B cell (primary cell): ENCODE measurements at regions not wholly inside any gene's neighbourhood (a gene's known extent, or its start where the extent isn't known, plus 50 kb on each side); places are given as distances from the start of the nearest gene placed in this dataset.

ENCODE experiments used
- ATAC-seq: fragments of 200-7000 bp; cut with Tn5 transposase; one replicate; pipeline ENCODE4 v1.10.0; 2021; ENCODE audit warnings: low read depth, mild to moderate bottlenecking, moderate number of reproducible peaks, moderate library complexity
- CTCF ChIA-PET: fragments of 350-600 bp; sonication (Branson Sonifier 250); formaldehyde crosslinking; loops from one replicate; lab custom pipeline; 2021; ENCODE audit warnings: antibody characterized with exemption, inconsistent platforms; lab: Charles Lee
- POLR2A ChIA-PET: fragments of 350-600 bp; sonication (Branson Sonifier 250); formaldehyde crosslinking; loops from one replicate; lab custom pipeline; 2021; ENCODE audit warnings: antibody characterized with exemption; lab: Charles Lee
- DNase-seq: peaks from one replicate; pipeline ENCODE4 v3.0.0; 2013
- H2AFZ ChIP-seq: 2 replicates; pipeline ENCODE4 v1.6.1; 2012; ENCODE audit warnings: mild to moderate bottlenecking, low read depth, low read length; ENCODE audit not compliant: insufficient read depth, poor library complexity, severe bottlenecking
- H3K27ac ChIP-seq, 2 donors: 1 replicate in 1 of 2; 2 replicates in 1 of 2; pipeline ENCODE4 v1.5.1; 2012 to 2013; ENCODE audit warnings: low read length in 2 of 2, mild to moderate bottlenecking in 2 of 2, moderate library complexity in 1 of 2
- H3K27me3 ChIP-seq, 4 experiments: fragments of 200-600 bp in 1 of 4; sonication (generic) in 1 of 4; replicated peaks in 1 of 4; 1 replicate in 2 of 4; 2 replicates in 2 of 4; pipeline versions ENCODE4 v1.6.1 to v1.7.0; 2013 to 2016; ENCODE audit warnings: low read length in 3 of 4, mild to moderate bottlenecking in 2 of 4, mixed read lengths in 1 of 4, moderate library complexity in 1 of 4; ENCODE audit not compliant: insufficient read depth in 4 of 4, control insufficient read depth in 3 of 4; ENCODE audit errors: control extremely low read depth in 1 of 4
- H3K36me3 ChIP-seq, 2 experiments: replicated peaks in 1 of 2; 1 replicate in 1 of 2; 2 replicates in 1 of 2; pipeline versions ENCODE4 v1.6.1 to v1.7.1; 2013; ENCODE audit warnings: low read length in 1 of 2; ENCODE audit not compliant: insufficient read depth in 2 of 2, control insufficient read depth in 1 of 2; ENCODE audit errors: control extremely low read depth in 1 of 2, extremely low read depth in 1 of 2
- H3K4me1 ChIP-seq, 2 donors: fragments of 200-600 bp in 1 of 2; sonication (generic) in 1 of 2; 1 replicate in 1 of 2; 2 replicates in 1 of 2; pipeline versions ENCODE4 v1.5.1 to v1.6.1; 2013 to 2017; ENCODE audit warnings: low read length in 2 of 2; ENCODE audit not compliant: control insufficient read depth in 2 of 2, insufficient read depth in 2 of 2
- H3K4me2 ChIP-seq: replicated peaks from 2 replicates; pipeline ENCODE3; 2012; ENCODE audit warnings: mild to moderate bottlenecking, low read depth, low read length; ENCODE audit not compliant: poor library complexity, severe bottlenecking
- H3K4me3 ChIP-seq, 5 experiments: fragments of 200-600 bp in 1 of 5; sonication (generic) in 1 of 5; 1 replicate in 3 of 5; 2 replicates in 2 of 5; pipeline versions ENCODE4 v1.5.1 to v1.7.0; 2011 to 2016; ENCODE audit warnings: low read length in 4 of 5, mild to moderate bottlenecking in 4 of 5, low read depth in 2 of 5, control low read depth in 1 of 5, moderate library complexity in 1 of 5; ENCODE audit not compliant: insufficient read depth in 1 of 5; ENCODE audit errors: control extremely low read depth in 1 of 5, extremely low read depth in 1 of 5
- H3K79me2 ChIP-seq: fragments of 200-600 bp; sonication (generic); one replicate; pipeline ENCODE4 v1.6.0; 2016; ENCODE audit warnings: low read length; ENCODE audit not compliant: control insufficient read depth, insufficient read depth
- H3K9ac ChIP-seq: fragments of 200-600 bp; sonication (generic); 2 replicates; pipeline ENCODE4 v1.6.1; 2017; ENCODE audit warnings: mild to moderate bottlenecking, low read length, moderate library complexity
- H3K9me3 ChIP-seq, 3 donors: one replicate each; pipeline versions ENCODE4 v1.6.1 to v1.7.1; 2013; ENCODE audit warnings: low read length in 2 of 3; ENCODE audit not compliant: control insufficient read depth in 2 of 3, insufficient read depth in 1 of 3; ENCODE audit errors: control extremely low read depth in 1 of 3
- H4K20me1 ChIP-seq: 2 replicates; pipeline ENCODE4 v1.6.0; 2012; ENCODE audit warnings: mild to moderate bottlenecking, low read length; ENCODE audit not compliant: insufficient read depth, control insufficient read depth, poor library complexity, severe bottlenecking
- H3K27ac Mint-ChIP-seq: one replicate; pipeline ENCODE4 v1.8.0; 2021; ENCODE audit warnings: mixed read lengths
- H3K27me3 Mint-ChIP-seq: one replicate; pipeline ENCODE4 v1.8.0; 2021; ENCODE audit warnings: mixed read lengths
- H3K4me1 Mint-ChIP-seq: one replicate; pipeline ENCODE4 v1.8.0; 2021; ENCODE audit warnings: mixed read lengths
- H3K4me3 Mint-ChIP-seq: one replicate; pipeline ENCODE4 v1.8.0; 2021; ENCODE audit warnings: mixed read lengths
- H3K9me3 Mint-ChIP-seq: one replicate; pipeline ENCODE4 v1.8.0; 2022; ENCODE audit warnings: mixed read lengths; ENCODE audit not compliant: insufficient read depth
- EZH2 ChIP-seq: IDR thresholded peaks from 2 replicates; pipeline ENCODE4 v1.6.1; 2012; ENCODE audit warnings: borderline replicate concordance, low read depth, mild to moderate bottlenecking, moderate library complexity, low read length; ENCODE audit not compliant: insufficient read depth, poor library complexity, severe bottlenecking
- WGBS: methylation state at CpG from one replicate; pipeline ENCODE4 v1.1.5; 2013; ENCODE audit warnings: missing lambda C conversion rate; ENCODE audit not compliant: insufficient coverage; 5-methylcytosine and 5-hydroxymethylcytosine counted together
- intact Hi-C: fragments of 100-400 bp; cut with micrococcal nuclease; formaldehyde crosslinking; loops from one replicate; pipeline ENCODE4 v1.10.0; 2022
- TF ChIP-seq, protein P1 (sequence below): fragments of 200-600 bp; IDR thresholded peaks from one replicate; pipeline ENCODE4 v1.8.0; 2022; ENCODE audit warnings: antibody characterized with exemption, mild to moderate bottlenecking

DNA sequence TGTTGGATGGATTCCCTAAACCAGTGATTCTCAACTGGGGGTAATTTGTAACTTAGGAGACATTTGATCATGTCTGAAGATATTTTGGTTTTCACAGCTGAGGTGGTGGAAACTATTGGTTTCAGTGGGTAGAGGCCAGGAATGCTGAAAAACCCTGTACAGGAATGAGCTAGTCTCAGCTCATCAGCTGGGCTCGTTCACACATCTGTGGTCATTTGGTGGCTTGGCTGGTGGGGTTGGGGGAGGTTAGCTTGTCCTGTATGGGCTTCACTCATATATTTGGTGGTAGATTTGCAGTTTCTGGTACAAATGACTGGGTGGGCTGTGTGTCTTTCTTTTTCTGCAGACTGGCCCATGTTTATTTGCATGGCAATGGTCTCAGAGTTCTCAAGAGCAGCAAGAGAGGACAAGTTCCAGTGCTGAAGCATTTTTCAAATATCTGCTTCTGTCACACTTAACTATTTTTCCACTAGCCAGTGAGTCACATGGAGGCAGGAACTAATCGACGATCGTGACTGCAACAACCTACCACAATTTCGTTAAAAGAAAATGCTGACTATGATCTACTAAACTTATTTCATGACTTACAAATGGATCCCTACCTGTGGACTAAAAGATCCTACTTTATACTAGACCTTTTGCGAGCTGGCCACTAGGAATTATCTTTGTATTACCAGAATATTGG lies 321.7 kb upstream of the PLXNA2 start:
- H3K27me3 Mint-ChIP-seq, result peaks cover 16% of the 10 kb centered on the region
- intact Hi-C loops, result no loop called here
- no peaks in the 10 kb centered on the region for H3K27me3 ChIP-seq
- H3K4me1 ChIP-seq, result no peaks in the 10 kb centered on the region
- TF ChIP-seq, protein P1, sequence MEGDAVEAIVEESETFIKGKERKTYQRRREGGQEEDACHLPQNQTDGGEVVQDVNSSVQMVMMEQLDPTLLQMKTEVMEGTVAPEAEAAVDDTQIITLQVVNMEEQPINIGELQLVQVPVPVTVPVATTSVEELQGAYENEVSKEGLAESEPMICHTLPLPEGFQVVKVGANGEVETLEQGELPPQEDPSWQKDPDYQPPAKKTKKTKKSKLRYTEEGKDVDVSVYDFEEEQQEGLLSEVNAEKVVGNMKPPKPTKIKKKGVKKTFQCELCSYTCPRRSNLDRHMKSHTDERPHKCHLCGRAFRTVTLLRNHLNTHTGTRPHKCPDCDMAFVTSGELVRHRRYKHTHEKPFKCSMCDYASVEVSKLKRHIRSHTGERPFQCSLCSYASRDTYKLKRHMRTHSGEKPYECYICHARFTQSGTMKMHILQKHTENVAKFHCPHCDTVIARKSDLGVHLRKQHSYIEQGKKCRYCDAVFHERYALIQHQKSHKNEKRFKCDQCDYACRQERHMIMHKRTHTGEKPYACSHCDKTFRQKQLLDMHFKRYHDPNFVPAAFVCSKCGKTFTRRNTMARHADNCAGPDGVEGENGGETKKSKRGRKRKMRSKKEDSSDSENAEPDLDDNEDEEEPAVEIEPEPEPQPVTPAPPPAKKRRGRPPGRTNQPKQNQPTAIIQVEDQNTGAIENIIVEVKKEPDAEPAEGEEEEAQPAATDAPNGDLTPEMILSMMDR, result no peak
- TF ChIP-seq EZH2, result no peak
- ATAC-seq (no peak), DNase-seq (no peak)
- no peaks in the 10 kb centered on the region for H3K36me3 ChIP-seq
- H3K4me3 Mint-ChIP-seq, result no peak overlapping the region
- no peaks in the 10 kb centered on the region for H3K79me2 ChIP-seq
- CTCF ChIA-PET, result no interaction called here
- POLR2A ChIA-PET, result no interaction called here
- no peak overlapping the region for H3K27ac ChIP-seq
- H3K27ac Mint-ChIP-seq, result no peak overlapping the region
- H2AFZ ChIP-seq, result no peak overlapping the region
- H3K4me2 ChIP-seq, result no peak overlapping the region
- WGBS, result 90% methylated on average over 5 of the region's 6 CpGs
- no peaks in the 10 kb centered on the region for H3K9me3 Mint-ChIP-seq
- H3K9me3 ChIP-seq, result no peaks in the 10 kb centered on the region
- H4K20me1 ChIP-seq, result no peaks in the 10 kb centered on the region
- no peak overlapping the region for H3K9ac ChIP-seq
- no peaks in the 10 kb centered on the region for H3K4me1 Mint-ChIP-seq
- H3K4me3 ChIP-seq, result no peak overlapping the region

DNA sequence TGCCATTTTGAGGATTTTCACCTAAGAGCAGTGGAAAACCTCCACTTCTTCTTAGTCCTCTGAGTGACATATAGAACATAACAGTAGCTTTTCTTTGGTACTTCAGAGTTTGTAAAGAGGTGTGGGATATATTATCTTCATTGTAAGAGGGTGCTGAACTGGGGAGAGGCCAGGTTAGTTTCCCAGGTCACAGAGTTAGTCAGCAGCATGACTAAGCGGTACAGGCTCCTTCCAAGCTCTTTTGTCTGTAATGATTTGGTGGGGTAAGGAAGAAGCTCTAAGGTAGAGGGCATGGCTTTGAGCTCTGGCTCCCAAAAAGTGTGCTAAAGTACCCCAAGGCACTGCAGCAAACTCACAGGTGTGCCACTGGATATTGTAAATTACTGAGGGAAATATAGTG lies 325.0 kb upstream of the PLXNA2 start:
- CTCF ChIA-PET, result no interaction called here
- no peaks in the 10 kb centered on the region for H3K27me3 ChIP-seq

More for the DNA sequence above, 325.0 kb upstream of the PLXNA2 start:
- Histone ChIP-seq H3K27ac (no peak overlapping the region), H3K9ac (no peak overlapping the region), H3K36me3 (no peaks in the 10 kb centered on the region), H4K20me1 (no peaks in the 10 kb centered on the region), H3K4me2 (no peak overlapping the region), H2AFZ (no peak overlapping the region), H3K9me3 (no peaks in the 10 kb centered on the region), H3K4me1 (no peaks in the 10 kb centered on the region), H3K79me2 (no peaks in the 10 kb centered on the region), H3K4me3 (no peak overlapping the region)
- DNase-seq, result no peak
- Mint-ChIP-seq H3K4me1 (no peaks in the 10 kb centered on the region), H3K27ac (no peak overlapping the region), H3K27me3 (peaks cover 16% of the 10 kb centered on the region), H3K9me3 (no peaks in the 10 kb centered on the region), H3K4me3 (no peak overlapping the region)
- intact Hi-C loops, result no loop called here
- WGBS, result 78% methylated on average over 1 of the region's 1 CpG
- no peak for ATAC-seq
- POLR2A ChIA-PET, result no interaction called here
- TF ChIP-seq EZH2, result no peak
- TF ChIP-seq, protein P1, result no peak
